GM12878 (cell line): ENCODE measurements at regions not wholly inside any gene's neighbourhood (a gene's known extent, or its start where the extent isn't known, plus 50 kb on each side); places are given as distances from the start of the nearest gene placed in this dataset.

Experiments
- EZH2 ChIP-seq: IDR thresholded peaks from 2 replicates; pipeline ENCODE4 v1.6.1; 2012; ENCODE audit warnings: low read depth, mild to moderate bottlenecking, control low read depth, inconsistent platforms, low read length, borderline replicate concordance; ENCODE audit not compliant: control insufficient read depth
- MYC ChIP-seq: IDR thresholded peaks from 2 replicates; pipeline ENCODE4 v1.6.1; 2011; ENCODE audit warnings: mild to moderate bottlenecking, low read length, moderate library complexity, inconsistent platforms; ENCODE audit not compliant: insufficient read depth, insufficient replicate concordance, insufficient read length, severe bottlenecking
- POLR2A ChIP-seq: IDR thresholded peaks from 2 replicates; pipeline ENCODE4 v1.6.1; 2011; ENCODE audit warnings: low read depth, mild to moderate bottlenecking, low read length
- TCF12 ChIP-seq: IDR thresholded peaks from 2 replicates; pipeline ENCODE4 v1.6.1; 2011; ENCODE audit warnings: low read depth, mild to moderate bottlenecking, low read length
- USF1 ChIP-seq: IDR thresholded peaks from 2 replicates; pipeline ENCODE4 v1.6.1; 2011; ENCODE audit warnings: borderline replicate concordance, low read depth, mild to moderate bottlenecking, moderate library complexity, mixed read lengths, low read length; ENCODE audit not compliant: insufficient read depth; ENCODE audit errors: extremely low read length
- ZBTB11 ChIP-seq: fragments of 450-650 bp; formaldehyde crosslinking; IDR thresholded peaks from 2 replicates; pipeline ENCODE4 v1.5.0; 2022; ENCODE audit warnings: mild to moderate bottlenecking, missing genetic modification characterization

- no peak for TF ChIP-seq USF1
- TF ChIP-seq TCF12, result no peak
- no peak for TF ChIP-seq POLR2A
- TF ChIP-seq MYC, result no peak
- no peak for TF ChIP-seq ZBTB11
- TF ChIP-seq EZH2, result no peak
Measured at GRCh38 chr10:1972406-1972805, 235.1 kb upstream of the ADARB2 start.
